ENCODE measurements at regions not wholly inside any gene's neighbourhood (a gene's known extent, or its start where the extent isn't known, plus 50 kb on each side); places are given as distances from the start of the nearest gene placed in this dataset.

- no peak for TF ChIP-seq CTCF (conservative IDR thresholded peaks at IDR 0.05)
- no peak for TF ChIP-seq EZH2 (IDR thresholded peaks at IDR 0.05; ENCODE audit: low read depth)
Observed at GRCh38 chr20:40462566-40462965, 226.5 kb downstream of the MAFB start.
